ENCODE measurements at regions not wholly inside any gene's neighbourhood (a gene's known extent, or its start where the extent isn't known, plus 50 kb on each side); places are given as distances from the start of the nearest gene placed in this dataset.

- DNase-seq (ENCODE audit: low spot score): no peak
- CTCF ChIA-PET: no interaction called here
- POLR2A ChIA-PET (ENCODE audit: low non-redundant PET): no interaction called here
- H3K27me3 ChIP-seq (replicated peaks; ENCODE audit: insufficient read depth, low read depth, low read length, poor library complexity): no peaks in the 10 kb centered on the region
- H3K36me3 ChIP-seq (ENCODE audit: insufficient read depth, low read length, poor library complexity, severe bottlenecking): no peaks in the 10 kb centered on the region
- BruUV-seq (replicated peaks): no TSS peak
- TF ChIP-seq, protein P1, sequence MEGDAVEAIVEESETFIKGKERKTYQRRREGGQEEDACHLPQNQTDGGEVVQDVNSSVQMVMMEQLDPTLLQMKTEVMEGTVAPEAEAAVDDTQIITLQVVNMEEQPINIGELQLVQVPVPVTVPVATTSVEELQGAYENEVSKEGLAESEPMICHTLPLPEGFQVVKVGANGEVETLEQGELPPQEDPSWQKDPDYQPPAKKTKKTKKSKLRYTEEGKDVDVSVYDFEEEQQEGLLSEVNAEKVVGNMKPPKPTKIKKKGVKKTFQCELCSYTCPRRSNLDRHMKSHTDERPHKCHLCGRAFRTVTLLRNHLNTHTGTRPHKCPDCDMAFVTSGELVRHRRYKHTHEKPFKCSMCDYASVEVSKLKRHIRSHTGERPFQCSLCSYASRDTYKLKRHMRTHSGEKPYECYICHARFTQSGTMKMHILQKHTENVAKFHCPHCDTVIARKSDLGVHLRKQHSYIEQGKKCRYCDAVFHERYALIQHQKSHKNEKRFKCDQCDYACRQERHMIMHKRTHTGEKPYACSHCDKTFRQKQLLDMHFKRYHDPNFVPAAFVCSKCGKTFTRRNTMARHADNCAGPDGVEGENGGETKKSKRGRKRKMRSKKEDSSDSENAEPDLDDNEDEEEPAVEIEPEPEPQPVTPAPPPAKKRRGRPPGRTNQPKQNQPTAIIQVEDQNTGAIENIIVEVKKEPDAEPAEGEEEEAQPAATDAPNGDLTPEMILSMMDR (conservative IDR thresholded peaks at IDR 0.05; ENCODE audit: low read depth, low read length): no peak
- no peak for TF ChIP-seq EZH2 (IDR thresholded peaks at IDR 0.05; ENCODE audit: borderline replicate concordance, low read depth, low read length, poor library complexity, severe bottlenecking)
- no peaks in the 10 kb centered on the region for H3K9me3 ChIP-seq (ENCODE audit: low read depth, low read length, poor library complexity, severe bottlenecking)
- no peak overlapping the region for H3K27ac ChIP-seq (ENCODE audit: low read depth, low read length, poor library complexity, severe bottlenecking)
- H3K4me1 ChIP-seq (ENCODE audit: insufficient read depth, low read length, poor library complexity, severe bottlenecking): no peaks in the 10 kb centered on the region
- no peak overlapping the region for H3K4me3 ChIP-seq (ENCODE audit: low read depth, low read length, poor library complexity, severe bottlenecking)
- intact Hi-C loops (cut with micrococcal nuclease; ENCODE audit: unreplicated experiment): no loop called here
Measured at GRCh38 chr2:35714883-35715282, 640.7 kb upstream of the CRIM1 start.

- Histone ChIP-seq H3K27ac (ENCODE audit: low read depth, low read length, poor library complexity, severe bottlenecking) (no peak overlapping the region), H3K36me3 (ENCODE audit: insufficient read depth, low read length, poor library complexity, severe bottlenecking) (no peaks in the 10 kb centered on the region), H3K27me3 (replicated peaks; ENCODE audit: insufficient read depth, low read depth, low read length, poor library complexity) (no peaks in the 10 kb centered on the region), H3K9me3 (ENCODE audit: low read depth, low read length, poor library complexity, severe bottlenecking) (no peaks in the 10 kb centered on the region), H3K4me1 (ENCODE audit: insufficient read depth, low read length, poor library complexity, severe bottlenecking) (no peaks in the 10 kb centered on the region), H3K4me3 (ENCODE audit: low read depth, low read length, poor library complexity, severe bottlenecking) (no peak overlapping the region)
- no peak for TF ChIP-seq EZH2 (IDR thresholded peaks at IDR 0.05; ENCODE audit: borderline replicate concordance, low read depth, low read length, poor library complexity, severe bottlenecking)
- TF ChIP-seq, protein P1 (conservative IDR thresholded peaks at IDR 0.05; ENCODE audit: low read depth, low read length): no peak
- no TSS peak for BruUV-seq (replicated peaks)
- ChIA-PET POLR2A (ENCODE audit: low non-redundant PET) (no interaction called here), CTCF (no interaction called here)
- DNase-seq (ENCODE audit: low spot score): no peak
- intact Hi-C loops (cut with micrococcal nuclease; ENCODE audit: unreplicated experiment): no loop called here
Measured at GRCh38 chr2:35708411-35708923, 647.1 kb upstream of the CRIM1 start.

DNA sequence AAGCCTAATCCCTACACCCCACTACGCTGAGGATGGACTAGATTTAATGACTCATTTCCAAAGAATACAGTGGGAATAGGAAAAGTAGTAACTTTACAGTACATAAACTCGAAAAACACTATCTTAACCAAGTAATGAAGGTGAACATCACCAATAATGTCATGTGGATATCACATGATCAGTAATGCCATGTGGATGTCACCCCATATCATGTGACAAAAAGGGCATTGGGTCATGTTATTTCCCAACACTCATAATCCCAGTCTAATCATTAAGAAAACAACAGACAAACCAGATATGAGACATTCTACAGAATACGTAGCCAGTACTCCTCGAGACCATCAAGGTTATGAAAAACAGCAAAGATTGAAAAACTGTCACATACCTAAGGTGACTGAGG is 667.3 kb upstream of the CRIM1 start:
- ChIA-PET CTCF (no interaction called here), POLR2A (ENCODE audit: low non-redundant PET) (no interaction called here)
- no peak for TF ChIP-seq EZH2 (IDR thresholded peaks at IDR 0.05; ENCODE audit: borderline replicate concordance, low read depth, low read length, poor library complexity, severe bottlenecking)
- TF ChIP-seq, protein P1 (conservative IDR thresholded peaks at IDR 0.05; ENCODE audit: low read depth, low read length): no peak
- no TSS peak for BruUV-seq (replicated peaks)
- Histone ChIP-seq H3K36me3 (ENCODE audit: insufficient read depth, low read length, poor library complexity, severe bottlenecking) (no peaks in the 10 kb centered on the region), H3K27me3 (replicated peaks; ENCODE audit: insufficient read depth, low read depth, low read length, poor library complexity) (no peaks in the 10 kb centered on the region), H3K9me3 (ENCODE audit: low read depth, low read length, poor library complexity, severe bottlenecking) (no peaks in the 10 kb centered on the region), H3K4me3 (ENCODE audit: low read depth, low read length, poor library complexity, severe bottlenecking) (no peak overlapping the region), H3K4me1 (ENCODE audit: insufficient read depth, low read length, poor library complexity, severe bottlenecking) (no peaks in the 10 kb centered on the region), H3K27ac (ENCODE audit: low read depth, low read length, poor library complexity, severe bottlenecking) (no peak overlapping the region)
- DNase-seq (ENCODE audit: low spot score): no peak
- intact Hi-C loops (cut with micrococcal nuclease; ENCODE audit: unreplicated experiment): no loop called here
